HFFc6 (cell line): ENCODE measurements at regions not wholly inside any gene's neighbourhood (a gene's known extent, or its start where the extent isn't known, plus 50 kb on each side); places are given as distances from the start of the nearest gene placed in this dataset.

Experiments
- DNase-seq: peaks from one replicate; pipeline ENCODE4 v3.0.0-alpha.2; 2018
- H3K27ac Mint-ChIP-seq: 2 replicates; pipeline ENCODE4 v1.8.0; 2020; ENCODE audit warnings: mild to moderate bottlenecking, mixed read lengths
- H3K27me3 Mint-ChIP-seq: 2 replicates; pipeline ENCODE4 v1.8.0; 2021; ENCODE audit warnings: mild to moderate bottlenecking, moderate library complexity, mixed read lengths; ENCODE audit not compliant: insufficient read depth
- H3K36me3 Mint-ChIP-seq: 2 replicates; pipeline ENCODE4 v1.8.0; 2021; ENCODE audit warnings: low read depth, mixed read lengths
- H3K4me1 Mint-ChIP-seq: 2 replicates; pipeline ENCODE4 v1.8.0; 2020; ENCODE audit warnings: low read depth, mixed read lengths
- H3K4me3 Mint-ChIP-seq: 2 replicates; pipeline ENCODE4 v1.8.0; 2020; ENCODE audit warnings: mild to moderate bottlenecking, moderate library complexity, mixed read lengths
- H3K9me3 Mint-ChIP-seq: 2 replicates; pipeline ENCODE4 v1.8.0; 2020; ENCODE audit warnings: mild to moderate bottlenecking, mixed read lengths
- TF ChIP-seq, protein P1 (sequence below): fragments of 200-600 bp; sonication (generic); IDR thresholded peaks from 2 replicates; pipeline ENCODE4 v1.5.0; 2021; ENCODE audit warnings: antibody characterized with exemption, mild to moderate bottlenecking

DNA sequence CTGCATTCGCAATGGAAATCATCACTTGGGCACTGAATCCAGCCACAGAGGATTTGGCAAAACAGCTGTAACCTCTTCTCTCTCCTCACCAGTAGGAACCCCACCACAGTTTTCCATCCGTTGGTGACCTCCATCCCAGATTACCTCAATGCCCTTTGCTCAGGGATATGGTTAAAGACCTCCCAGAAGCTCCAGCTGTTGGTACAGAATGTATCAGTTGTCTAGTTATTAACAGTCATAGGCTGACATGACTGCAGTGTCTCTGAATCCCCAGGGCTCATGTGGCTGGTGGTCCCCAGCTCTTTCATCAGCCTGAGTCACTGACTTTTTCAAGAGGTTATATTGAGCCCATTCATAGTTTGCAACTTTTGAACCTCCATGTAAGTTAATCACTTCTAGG, 189.8 kb upstream of the HHIP start:
- Mint-ChIP-seq H3K36me3 (no peaks in the 10 kb centered on the region), H3K27me3 (no peaks in the 10 kb centered on the region; the same call in 1 of the 2 replicates), H3K4me1 (no peaks in the 10 kb centered on the region)

DNA sequence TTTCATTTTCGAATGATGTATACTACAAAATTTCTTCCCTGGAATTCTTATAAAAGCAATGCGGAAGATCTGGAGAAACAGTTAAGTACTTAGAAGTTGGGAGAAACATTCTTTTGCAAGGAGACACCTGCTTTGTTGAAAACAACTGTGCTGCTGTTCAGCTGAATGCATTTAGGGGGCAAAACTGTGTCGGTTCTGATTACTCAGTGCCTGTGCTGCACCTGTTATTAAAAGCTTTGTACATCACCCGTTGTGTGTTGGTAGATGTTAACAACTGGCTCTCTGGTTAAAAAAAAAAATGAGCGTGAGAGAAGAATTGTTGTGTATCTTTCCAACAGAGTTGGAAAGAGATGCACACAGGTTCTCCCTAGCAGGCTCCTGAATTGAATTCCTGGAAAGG, 184.1 kb upstream of the HHIP start:
- TF ChIP-seq, protein P1, sequence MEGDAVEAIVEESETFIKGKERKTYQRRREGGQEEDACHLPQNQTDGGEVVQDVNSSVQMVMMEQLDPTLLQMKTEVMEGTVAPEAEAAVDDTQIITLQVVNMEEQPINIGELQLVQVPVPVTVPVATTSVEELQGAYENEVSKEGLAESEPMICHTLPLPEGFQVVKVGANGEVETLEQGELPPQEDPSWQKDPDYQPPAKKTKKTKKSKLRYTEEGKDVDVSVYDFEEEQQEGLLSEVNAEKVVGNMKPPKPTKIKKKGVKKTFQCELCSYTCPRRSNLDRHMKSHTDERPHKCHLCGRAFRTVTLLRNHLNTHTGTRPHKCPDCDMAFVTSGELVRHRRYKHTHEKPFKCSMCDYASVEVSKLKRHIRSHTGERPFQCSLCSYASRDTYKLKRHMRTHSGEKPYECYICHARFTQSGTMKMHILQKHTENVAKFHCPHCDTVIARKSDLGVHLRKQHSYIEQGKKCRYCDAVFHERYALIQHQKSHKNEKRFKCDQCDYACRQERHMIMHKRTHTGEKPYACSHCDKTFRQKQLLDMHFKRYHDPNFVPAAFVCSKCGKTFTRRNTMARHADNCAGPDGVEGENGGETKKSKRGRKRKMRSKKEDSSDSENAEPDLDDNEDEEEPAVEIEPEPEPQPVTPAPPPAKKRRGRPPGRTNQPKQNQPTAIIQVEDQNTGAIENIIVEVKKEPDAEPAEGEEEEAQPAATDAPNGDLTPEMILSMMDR = no peak
- Mint-ChIP-seq H3K27ac (no peak overlapping the region), H3K4me1 (no peaks in the 10 kb centered on the region), H3K27me3 (no peaks in the 10 kb centered on the region; the same call in 1 of the 2 replicates), H3K36me3 (no peaks in the 10 kb centered on the region), H3K4me3 (no peak overlapping the region), H3K9me3 (no peaks in the 10 kb centered on the region)
- DNase-seq = no peak

More for the DNA sequence above, 189.8 kb upstream of the HHIP start:
- H3K9me3 Mint-ChIP-seq = no peaks in the 10 kb centered on the region
- no peak for DNase-seq
- H3K27ac Mint-ChIP-seq = no peak overlapping the region
- H3K4me3 Mint-ChIP-seq = no peak overlapping the region
- TF ChIP-seq, protein P1 = no peak

DNA sequence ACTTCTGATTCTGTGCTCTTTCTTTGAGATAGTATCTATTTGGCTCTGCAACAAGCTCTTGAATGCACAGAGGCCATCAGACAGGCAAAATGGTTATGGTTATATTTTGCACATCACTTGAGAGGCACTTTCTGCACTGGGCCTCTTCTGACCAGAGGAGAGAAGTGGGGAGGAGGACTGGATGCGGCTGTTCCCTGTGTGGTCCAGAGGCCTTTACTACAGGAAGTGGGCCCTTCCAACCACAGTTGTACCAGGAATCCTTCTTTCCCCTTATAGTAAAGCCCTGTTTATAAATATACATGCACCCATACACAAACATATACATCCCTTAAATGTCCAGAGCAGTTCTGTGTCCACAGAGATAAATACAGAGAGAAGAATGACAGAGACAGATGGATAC, 182.7 kb upstream of the HHIP start:
- TF ChIP-seq, protein P1 = no peak
- H3K4me1 Mint-ChIP-seq = no peaks in the 10 kb centered on the region
- no peak for DNase-seq
- H3K27ac Mint-ChIP-seq = no peak overlapping the region
- H3K36me3 Mint-ChIP-seq = no peaks in the 10 kb centered on the region
- no peaks in the 10 kb centered on the region for H3K27me3 Mint-ChIP-seq
- H3K9me3 Mint-ChIP-seq = no peaks in the 10 kb centered on the region
- no peak overlapping the region for H3K4me3 Mint-ChIP-seq

DNA sequence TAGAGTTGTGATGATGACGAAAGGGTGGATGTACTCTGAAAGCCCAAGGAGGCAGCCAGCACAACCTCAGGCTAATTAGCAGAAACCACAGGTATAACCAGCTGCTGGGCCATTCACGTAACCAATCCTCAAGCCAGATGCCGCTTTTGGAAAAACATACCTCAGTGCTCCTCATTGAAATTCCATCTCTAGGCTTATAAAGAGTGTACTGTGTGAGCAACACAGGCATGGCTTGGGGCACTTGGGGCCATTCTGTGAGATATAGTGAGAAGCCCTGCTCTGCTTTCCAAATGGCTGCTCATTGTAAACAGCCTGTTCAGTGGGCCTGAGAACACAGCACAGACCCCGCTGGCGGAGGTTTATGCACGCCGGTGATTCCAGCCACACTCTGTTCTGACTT, 182.1 kb upstream of the HHIP start:
- DNase-seq = no peak

DNA sequence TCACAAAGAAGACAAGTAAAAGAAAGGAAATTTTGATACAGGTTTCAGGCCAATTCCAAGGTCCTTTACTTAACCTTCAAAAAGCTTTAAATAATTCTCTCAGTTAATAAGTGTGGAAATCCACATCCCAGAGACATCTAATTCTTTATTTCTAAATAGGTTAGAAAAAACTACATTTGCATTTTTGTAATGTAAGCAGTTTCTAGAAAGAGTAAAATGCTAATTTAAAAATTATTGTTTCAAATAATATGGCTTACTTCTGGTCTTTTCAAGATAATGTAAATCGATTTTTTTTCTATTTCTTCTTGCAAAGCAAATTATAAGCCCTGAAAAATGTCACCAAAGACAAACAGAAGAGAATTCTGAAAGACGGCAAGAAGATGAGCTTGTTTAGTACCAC, 180.4 kb upstream of the HHIP start:
- no peak for DNase-seq
- TF ChIP-seq, protein P1 = no peak
- H3K36me3 Mint-ChIP-seq = no peaks in the 10 kb centered on the region
- no peaks in the 10 kb centered on the region for H3K9me3 Mint-ChIP-seq
- H3K4me3 Mint-ChIP-seq = no peak overlapping the region
- no peaks in the 10 kb centered on the region for H3K4me1 Mint-ChIP-seq
- H3K27me3 Mint-ChIP-seq = no peaks in the 10 kb centered on the region
- no peak overlapping the region for H3K27ac Mint-ChIP-seq

More for the DNA sequence above, 182.1 kb upstream of the HHIP start:
- Mint-ChIP-seq H3K36me3 (no peaks in the 10 kb centered on the region), H3K27me3 (no peaks in the 10 kb centered on the region), H3K4me1 (no peaks in the 10 kb centered on the region), H3K27ac (no peak overlapping the region), H3K4me3 (no peak overlapping the region), H3K9me3 (no peaks in the 10 kb centered on the region)
- TF ChIP-seq, protein P1 = no peak

DNA sequence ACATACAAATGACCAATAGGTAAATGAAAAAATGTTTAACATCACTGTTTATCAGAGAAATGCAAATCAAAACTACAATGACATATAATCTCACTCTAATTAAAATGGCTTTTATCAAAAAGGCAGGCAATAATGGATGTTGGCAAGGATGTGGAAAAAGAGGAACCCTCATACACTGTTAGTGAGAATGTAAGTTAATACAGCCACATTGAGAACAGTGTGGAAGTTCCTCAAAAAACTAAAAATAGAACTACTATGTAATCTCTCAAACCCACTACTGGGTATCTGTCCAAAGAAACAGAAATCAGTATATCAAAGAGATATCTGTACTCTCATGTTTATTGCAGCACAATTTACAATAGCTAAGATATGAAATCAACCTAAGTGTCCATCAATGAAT, 165.9 kb upstream of the HHIP start:
- Mint-ChIP-seq H3K4me3 (no peak overlapping the region), H3K27ac (no peak overlapping the region), H3K36me3 (no peaks in the 10 kb centered on the region), H3K27me3 (no peaks in the 10 kb centered on the region), H3K4me1 (no peaks in the 10 kb centered on the region), H3K9me3 (no peaks in the 10 kb centered on the region; the same call in none of the 2 replicates)
- DNase-seq = no peak
- TF ChIP-seq, protein P1 = no peak
